Epithelial cell of prostate (primary cell): ENCODE measurements at regions not wholly inside any gene's neighbourhood (a gene's known extent, or its start where the extent isn't known, plus 50 kb on each side); places are given as distances from the start of the nearest gene placed in this dataset.
A peak's percentile ranks its signal among the peaks of the same experiment; 100 is the strongest.
"Not testable (repeated sequence)": the region's sequence is repeated elsewhere in the genome, so short reads cannot be mapped to it uniquely, and the experiment has no call there.

Experiments used
- DNase-seq: peaks from one replicate; pipeline ENCODE4 v3.0.0-alpha.2; 2011; ENCODE audit warnings: low read depth, low spot score
- H3K27ac ChIP-seq: fragments of 450-650 bp; 2 replicates; pipeline ENCODE4 v1.5.1; 2017; ENCODE audit warnings: mild to moderate bottlenecking

GRCh38 chr4:189734648-189735267 lies 205.9 kb upstream of the FRG1 start:
- DNase-seq = not testable (repeated sequence)

GRCh38 chr4:189736656-189737055 lies 204.0 kb upstream of the FRG1 start:
- not testable (repeated sequence) for H3K27ac ChIP-seq, DNase-seq

More at GRCh38 chr4:189734648-189735267, 205.9 kb upstream of the FRG1 start:
- H3K27ac ChIP-seq = not testable (repeated sequence)

- not testable (repeated sequence) for H3K27ac ChIP-seq, DNase-seq
Observed at GRCh38 chr4:189740118-189740517, 200.6 kb upstream of the FRG1 start.

DNA sequence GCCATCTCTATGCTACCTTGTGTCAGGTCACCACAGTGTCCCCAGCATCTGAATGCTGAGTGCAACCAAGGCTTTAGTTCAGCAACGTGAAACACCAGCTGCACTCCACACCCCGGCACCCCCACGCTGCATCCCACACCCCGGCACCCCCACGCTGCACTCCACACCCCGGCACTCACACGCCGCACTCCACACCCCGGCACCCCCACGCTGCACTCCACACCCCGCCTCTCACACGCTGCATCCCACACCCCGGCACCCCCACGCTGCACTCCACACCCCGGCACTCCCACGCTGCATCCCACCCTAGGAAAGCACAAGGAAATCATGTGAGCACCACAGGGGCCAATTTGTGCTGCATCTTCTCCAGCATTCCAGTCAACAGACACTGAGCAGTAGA lies 199.8 kb upstream of the FRG1 start:
- DNase-seq = no peak

GRCh38 chr4:189753092-189753491 lies 187.6 kb upstream of the FRG1 start:
- not testable (repeated sequence) for DNase-seq, H3K27ac ChIP-seq

More for the DNA sequence above, 199.8 kb upstream of the FRG1 start:
- H3K27ac ChIP-seq = no peak overlapping the region

- H3K27ac ChIP-seq = no peak overlapping the region
- no peak for DNase-seq
Observed at GRCh38 chr4:189763583-189763982, 177.1 kb upstream of the FRG1 start.

GRCh38 chr4:189765301-189765700 lies 175.4 kb upstream of the FRG1 start:
- DNase-seq = no peak
- no peak overlapping the region for H3K27ac ChIP-seq

DNA sequence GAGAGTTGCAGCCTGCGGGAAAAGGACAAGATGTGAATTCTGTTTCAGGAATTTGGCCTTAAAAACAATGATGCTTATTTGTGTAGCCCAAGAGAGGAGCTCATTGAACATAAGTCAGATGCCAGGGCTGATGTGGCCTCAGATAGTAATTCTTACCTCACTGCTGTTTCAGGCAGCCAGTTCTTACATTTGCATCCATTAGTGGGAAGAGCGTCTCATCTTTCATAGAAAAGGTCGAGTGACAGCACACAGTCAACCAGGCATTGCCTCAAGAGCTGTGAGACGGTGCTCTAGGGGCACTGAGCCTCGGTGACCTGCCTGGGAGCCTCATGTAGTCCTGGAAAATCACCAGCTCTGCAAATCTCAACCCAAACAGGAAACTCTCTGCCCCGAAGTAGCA lies 174.9 kb upstream of the FRG1 start:
- H3K27ac ChIP-seq = no peak overlapping the region
- no peak for DNase-seq

DNA sequence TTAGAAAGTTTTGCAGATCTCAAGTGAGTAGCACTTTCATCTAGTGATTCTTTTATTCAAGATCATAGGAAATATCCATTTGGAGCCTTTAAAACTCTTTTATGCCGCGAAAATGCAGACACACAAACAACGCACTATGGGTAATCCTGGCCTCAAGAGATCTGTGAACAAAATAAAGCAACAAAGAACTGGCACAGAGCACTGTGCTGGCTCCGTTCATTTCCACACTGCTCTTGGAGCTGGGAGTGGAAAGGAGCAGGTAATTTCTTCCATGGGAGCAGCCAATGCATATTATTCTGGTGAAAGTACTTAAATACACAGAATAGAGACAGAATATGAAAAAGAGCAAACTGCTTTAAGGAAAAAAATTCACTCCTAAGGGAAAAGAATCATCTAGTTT lies 172.7 kb upstream of the FRG1 start:
- H3K27ac ChIP-seq = no peak overlapping the region
- DNase-seq = no peak

DNA sequence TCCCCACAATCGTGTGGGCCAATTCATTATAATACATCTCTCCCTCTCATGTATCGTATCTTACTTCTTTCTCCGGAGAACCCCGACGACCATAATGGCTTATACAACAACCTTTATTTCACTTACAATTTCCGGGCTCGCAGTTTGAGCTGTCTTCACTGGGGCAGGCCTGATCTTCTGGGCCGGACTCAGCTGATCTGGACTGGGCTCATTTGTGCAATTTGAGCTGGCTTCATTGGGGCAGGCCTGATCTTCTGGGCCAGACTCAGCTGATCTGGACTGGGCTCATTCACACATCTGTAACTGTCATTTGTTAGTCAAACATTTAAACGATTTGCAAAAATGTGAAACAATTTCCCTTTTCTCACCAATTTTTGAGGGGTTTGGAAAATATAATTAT lies 171.5 kb upstream of the FRG1 start:
- no peak for DNase-seq
- no peak overlapping the region for H3K27ac ChIP-seq

- no peak for DNase-seq
- no peak overlapping the region for H3K27ac ChIP-seq
Observed at GRCh38 chr4:189771696-189772361, 168.8 kb upstream of the FRG1 start.

- peak; percentile 10 for DNase-seq
- no peak overlapping the region for H3K27ac ChIP-seq
Observed at GRCh38 chr4:189773909-189774308, 166.8 kb upstream of the FRG1 start.

GRCh38 chr4:189779281-189779980 lies 161.2 kb upstream of the FRG1 start:
- no peak for DNase-seq

DNA sequence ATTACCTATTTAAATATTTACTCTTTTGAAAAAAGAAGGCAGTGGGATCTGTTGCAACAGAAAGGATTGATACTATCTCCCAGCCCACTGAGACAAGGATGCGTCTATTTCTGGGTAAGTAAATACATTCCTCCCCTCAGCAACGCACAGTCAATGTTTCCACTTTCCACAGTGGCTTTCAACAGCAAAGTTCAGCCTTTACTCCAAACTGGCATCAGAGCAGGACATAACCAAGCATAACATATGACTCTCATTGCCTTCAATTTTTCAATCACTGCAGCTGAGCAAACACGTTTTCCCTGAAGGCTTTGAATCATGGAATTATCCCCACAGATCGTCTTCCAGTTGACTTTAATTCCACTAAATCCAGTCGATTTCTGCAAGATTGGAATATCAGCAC lies 160.3 kb upstream of the FRG1 start:
- H3K27ac ChIP-seq = no peak overlapping the region
- DNase-seq = no peak

More at GRCh38 chr4:189779281-189779980, 161.2 kb upstream of the FRG1 start:
- H3K27ac ChIP-seq = no peak overlapping the region

GRCh38 chr4:189784651-189785050 lies 156.0 kb upstream of the FRG1 start:
- H3K27ac ChIP-seq = no peak overlapping the region
- no peak for DNase-seq

DNA sequence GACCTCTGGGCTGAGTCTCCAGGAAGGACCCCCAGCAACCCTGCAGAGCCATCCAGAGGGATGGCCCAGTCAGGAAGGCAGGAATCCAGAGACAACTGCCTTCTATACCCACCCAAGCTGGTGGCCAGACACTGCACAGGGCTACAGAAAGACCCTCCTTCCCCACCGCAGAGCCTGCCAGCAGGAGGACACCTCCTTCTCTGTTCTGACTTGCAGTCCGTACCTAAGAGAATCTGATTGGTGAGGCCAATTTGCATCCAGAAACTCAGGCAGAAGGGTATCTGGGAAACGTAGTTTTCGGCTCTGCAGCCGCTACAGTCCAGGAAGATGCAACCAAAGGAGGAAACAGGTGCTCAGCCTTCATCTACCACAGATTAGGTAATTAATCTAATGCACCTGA lies 155.4 kb upstream of the FRG1 start:
- no peak for DNase-seq
- H3K27ac ChIP-seq = no peak overlapping the region

GRCh38 chr4:189786447-189786846 lies 154.2 kb upstream of the FRG1 start:
- no peak overlapping the region for H3K27ac ChIP-seq
- no peak for DNase-seq

GRCh38 chr4:189787216-189788031 lies 153.2 kb upstream of the FRG1 start:
- DNase-seq = no peak
- H3K27ac ChIP-seq = no peak overlapping the region

GRCh38 chr4:189792924-189793618 lies 147.6 kb upstream of the FRG1 start:
- peak; percentile 12 for DNase-seq
- H3K27ac ChIP-seq = no peak overlapping the region

DNA sequence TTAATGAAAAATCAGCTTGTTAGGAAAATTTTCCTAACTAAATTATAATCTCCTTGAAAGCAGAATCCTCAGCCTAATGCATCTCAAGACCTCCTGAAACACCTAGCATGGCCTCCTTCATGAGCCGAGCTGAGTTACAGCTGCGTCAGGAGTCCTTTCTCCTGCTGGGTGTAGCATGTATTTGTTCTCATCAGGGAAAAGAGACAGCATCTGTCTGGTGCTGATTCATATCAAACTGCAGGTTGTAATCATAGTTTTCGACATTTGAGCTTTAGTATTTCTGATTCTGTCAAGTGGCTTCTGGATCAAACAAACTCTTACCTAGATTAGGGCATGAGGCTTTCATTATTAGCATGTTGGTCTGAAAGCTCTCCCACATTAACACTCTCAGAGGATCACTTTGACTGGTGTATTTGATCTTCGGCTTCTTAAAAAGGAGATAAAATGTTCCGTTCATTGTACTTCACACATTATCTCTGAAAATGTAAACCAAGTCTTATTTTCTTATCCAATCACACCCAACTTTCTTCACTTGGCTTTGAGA lies 140.1 kb upstream of the FRG1 start:
- no peak for DNase-seq

More for the DNA sequence above, 140.1 kb upstream of the FRG1 start:
- no peak overlapping the region for H3K27ac ChIP-seq
